HCEC 1CT (cell line): ENCODE measurements at regions not wholly inside any gene's neighbourhood (a gene's known extent, or its start where the extent isn't known, plus 50 kb on each side); places are given as distances from the start of the nearest gene placed in this dataset.

ENCODE experiments used
- DNase-seq: peaks from one replicate; pipeline ENCODE4 v3.0.0-alpha.2; 2017

DNA sequence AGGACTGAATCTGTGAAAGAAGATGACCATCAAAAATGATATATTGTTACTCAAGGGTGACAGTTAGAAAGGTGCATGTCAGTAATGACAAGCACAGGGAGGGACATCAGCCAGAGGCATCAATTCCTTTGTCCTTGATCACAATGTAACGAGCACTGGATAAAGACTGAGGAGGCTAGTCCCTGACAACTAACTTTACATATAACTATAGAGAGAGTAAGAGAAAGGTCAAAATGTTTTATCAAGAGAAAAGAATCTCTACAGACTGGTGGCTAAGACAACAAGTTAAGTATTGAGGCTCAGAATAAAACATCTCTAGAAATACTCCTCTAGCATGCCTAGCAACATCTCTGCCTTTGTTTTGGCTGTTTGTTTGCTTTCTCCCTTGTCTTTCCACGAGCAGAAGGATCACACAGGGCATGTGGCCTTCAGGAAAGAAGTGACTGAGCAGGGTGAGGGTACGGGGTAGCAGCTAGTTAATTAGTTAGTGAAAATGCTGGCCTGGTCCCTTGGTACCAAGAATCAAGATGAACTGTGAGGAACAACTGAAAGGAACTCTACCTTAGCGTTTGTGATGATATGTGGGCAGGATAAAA is 724.1 kb upstream of the MEF2C start:
- DNase-seq: no peak

DNA sequence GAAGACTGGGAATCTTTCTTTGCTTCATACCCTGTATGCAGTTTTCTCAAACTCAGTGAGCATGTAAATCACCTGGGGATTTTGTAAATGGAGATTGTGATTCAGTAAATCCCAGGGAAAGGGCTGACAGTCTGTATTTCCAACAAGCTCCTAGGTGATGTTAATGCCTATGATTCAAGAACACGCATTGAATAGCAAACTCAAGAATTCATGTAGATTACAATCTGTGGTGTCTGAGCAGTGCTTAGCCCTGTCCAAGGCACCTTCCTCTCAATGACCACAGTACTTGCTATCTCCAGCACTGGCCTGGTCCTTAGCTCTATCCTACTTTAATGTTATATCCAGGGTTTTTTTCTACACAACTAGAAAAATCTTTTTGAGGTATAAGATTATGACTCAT is 721.4 kb upstream of the MEF2C start:
- peak; percentile 12 for DNase-seq

- DNase-seq: no peak
Measured at GRCh38 chr5:89601880-89602279, 718.9 kb upstream of the MEF2C start.

GRCh38 chr5:89597878-89598277 is 714.9 kb upstream of the MEF2C start:
- no peak for DNase-seq

- DNase-seq: no peak
Measured at GRCh38 chr5:89596821-89597220, 713.8 kb upstream of the MEF2C start.

GRCh38 chr5:89595056-89595455 is 712.1 kb upstream of the MEF2C start:
- DNase-seq: peak; percentile 55

DNA sequence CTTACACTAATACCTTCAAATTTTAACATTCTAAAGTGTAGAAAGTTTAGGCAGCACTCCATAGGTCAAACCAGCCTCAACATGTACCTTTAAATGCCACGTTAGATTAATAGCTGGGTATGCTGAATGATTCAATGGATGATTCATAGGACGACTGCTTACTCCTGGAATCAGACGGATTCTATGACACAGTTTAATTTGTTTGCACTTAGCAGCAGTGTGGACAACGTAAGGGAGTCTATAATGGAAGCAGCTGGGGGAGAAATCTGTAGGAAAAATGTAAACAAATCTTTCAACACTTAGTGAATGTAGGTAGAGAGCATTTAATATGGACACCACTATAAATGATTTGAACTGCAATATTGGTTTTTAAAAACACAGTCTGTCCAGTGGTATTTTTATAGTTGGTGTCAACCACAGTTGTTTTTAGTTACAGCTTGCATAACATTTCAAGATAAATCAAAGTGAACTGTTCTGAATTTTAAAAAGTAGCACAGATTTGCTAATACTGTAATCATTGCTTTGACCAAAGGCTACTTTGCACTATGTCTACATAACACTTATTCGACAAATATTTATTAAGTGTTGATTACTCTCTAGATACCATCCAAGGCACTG is 701.5 kb upstream of the MEF2C start:
- peak; percentile 89 for DNase-seq

- DNase-seq: no peak
Measured at GRCh38 chr5:89583534-89583933, 700.5 kb upstream of the MEF2C start.

- DNase-seq: peak; percentile 20
Measured at GRCh38 chr5:89582768-89583339, 699.9 kb upstream of the MEF2C start.

DNA sequence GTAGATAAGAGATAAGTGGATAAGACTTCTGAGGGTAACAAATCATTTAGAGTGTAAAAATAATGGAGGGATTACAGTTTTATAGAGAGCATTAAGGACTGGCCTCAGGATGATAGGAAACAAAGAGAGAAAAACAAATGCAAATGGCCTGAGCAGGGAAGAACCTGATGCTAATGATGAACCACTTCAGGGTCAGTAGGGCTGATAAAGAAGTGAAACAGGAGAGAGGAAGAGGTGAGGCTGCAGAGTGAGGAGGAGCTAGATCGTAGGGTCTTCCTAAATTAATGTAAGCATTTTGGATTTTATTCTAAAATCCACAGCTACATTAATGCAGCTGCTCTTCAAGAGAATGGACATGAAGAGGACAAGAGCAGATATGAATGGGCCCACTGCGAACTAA is 698.0 kb upstream of the MEF2C start:
- no peak for DNase-seq

GRCh38 chr5:89575319-89575718 is 692.3 kb upstream of the MEF2C start:
- no peak for DNase-seq

GRCh38 chr5:89573345-89573744 is 690.4 kb upstream of the MEF2C start:
- DNase-seq: no peak

DNA sequence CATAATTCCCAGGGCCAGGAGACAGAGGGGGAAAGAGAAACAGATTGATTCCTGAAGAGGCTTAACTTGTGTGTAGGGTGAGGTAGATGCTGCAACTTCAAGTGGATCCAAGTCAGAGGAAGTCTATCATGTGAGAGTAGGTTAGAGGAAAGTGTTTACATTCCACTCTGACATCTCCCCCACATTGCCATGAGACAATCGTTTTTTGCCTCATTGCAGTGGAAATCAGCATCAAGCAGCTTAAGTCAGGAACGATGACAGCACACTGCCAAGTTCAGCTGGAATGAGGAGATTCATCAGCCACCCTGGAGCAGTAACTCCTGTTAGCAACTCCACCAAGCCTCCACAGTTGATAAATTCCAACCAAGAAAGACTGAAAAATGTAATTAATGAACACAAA is 689.7 kb upstream of the MEF2C start:
- DNase-seq: peak; percentile 88

DNA sequence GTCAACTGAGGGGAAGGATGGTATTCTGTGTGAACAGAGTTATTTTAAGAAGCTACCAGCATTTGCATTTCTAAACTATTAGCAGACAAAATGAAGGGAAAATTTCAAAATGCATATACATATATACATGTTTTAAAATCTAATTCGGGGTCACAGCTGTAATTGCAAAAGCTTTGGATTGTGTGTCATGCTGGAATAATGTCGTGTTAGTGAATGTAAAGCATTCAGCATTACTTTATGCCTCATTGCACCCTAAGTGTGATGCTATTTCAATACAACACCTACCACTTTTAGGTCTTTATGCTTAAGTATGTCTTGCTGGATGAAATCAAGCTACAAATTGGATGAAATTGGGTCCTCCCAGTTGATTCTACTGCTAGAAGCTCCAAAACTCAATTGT is 687.6 kb upstream of the MEF2C start:
- DNase-seq: peak; percentile 36

DNA sequence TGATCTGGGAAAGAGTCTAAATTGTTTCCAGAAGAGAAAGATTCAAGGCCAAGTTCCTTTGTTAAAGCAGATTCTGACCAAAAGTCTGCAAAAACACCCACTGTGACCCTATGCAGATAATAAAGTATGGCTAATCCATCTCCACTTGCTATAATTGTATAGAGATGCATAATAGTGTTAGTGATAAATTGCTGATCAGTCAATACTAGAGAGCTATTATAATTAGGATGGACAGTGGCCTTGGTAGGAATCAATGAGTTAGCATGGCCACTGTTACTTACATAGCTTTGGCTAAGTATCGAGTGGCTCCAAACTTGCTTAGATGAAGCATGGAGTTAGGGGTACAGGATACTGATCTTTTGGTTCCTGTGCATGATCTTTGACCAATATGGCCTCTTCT is 683.4 kb upstream of the MEF2C start:
- no peak for DNase-seq

GRCh38 chr5:89560696-89561095 is 677.7 kb upstream of the MEF2C start:
- DNase-seq: no peak

- peak; percentile 94 for DNase-seq
Measured at GRCh38 chr5:89556215-89556913, 673.4 kb upstream of the MEF2C start.

GRCh38 chr5:89546657-89547056 is 663.7 kb upstream of the MEF2C start:
- no peak for DNase-seq

- no peak for DNase-seq
Measured at GRCh38 chr5:89545626-89546025, 662.6 kb upstream of the MEF2C start.

DNA sequence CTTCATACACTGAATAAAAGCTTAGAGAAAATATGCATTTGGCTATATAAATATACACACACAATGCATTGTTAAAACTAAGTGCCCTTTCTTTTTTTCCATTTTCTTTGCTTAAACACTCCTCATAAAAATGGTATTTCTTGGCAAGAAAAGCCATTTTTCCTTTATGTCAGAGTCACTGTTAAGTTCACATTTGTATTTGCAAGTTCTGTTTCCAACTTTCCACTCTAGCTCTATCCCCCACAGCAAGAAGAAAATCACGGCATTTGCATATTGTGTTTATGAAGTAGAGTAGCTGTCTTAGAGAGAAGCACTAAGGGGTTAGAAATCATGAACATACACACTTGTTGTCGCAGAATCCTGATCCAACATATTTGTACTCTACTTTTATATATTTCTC is 662.1 kb upstream of the MEF2C start:
- no peak for DNase-seq

DNA sequence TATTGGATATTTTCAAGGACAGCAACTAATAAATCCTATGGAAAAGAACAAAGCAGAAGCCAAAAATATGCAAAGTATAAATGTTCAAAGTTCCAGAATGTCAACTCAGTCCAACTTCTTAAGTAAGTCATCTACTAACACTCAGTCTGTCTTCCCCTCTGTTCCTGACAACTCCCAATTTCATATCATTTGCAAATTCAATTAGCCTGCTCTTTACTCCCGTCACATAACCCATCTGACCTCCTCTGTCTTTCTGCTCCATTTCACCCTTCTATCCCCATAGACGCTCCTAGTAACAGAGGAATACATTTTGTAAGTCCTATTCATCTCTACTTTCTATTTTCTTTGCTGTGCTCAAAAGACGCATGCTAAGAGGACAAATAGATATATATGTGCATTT is 659.8 kb upstream of the MEF2C start:
- no peak for DNase-seq

DNA sequence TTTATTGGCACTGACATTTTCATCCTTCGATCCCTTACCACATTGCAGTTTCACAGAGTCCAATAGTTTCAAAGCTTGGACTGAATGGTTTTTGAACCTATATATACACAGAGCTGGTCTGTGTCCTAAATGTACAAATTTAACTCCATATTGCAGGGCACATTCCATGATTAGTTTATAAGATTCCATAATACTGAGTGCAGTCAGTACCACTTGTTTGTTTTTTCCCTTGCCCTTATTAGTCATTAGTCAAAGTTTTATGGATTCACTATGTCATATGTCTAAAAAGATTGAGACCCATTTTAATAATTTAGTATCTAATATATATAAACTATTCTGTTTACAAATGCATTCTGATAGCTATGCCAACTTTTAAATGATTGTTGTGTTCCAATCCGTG is 654.8 kb upstream of the MEF2C start:
- DNase-seq: peak; percentile 30

GRCh38 chr5:89536020-89536419 is 653.0 kb upstream of the MEF2C start:
- no peak for DNase-seq

GRCh38 chr5:89535411-89535810 is 652.4 kb upstream of the MEF2C start:
- peak; percentile 43 for DNase-seq
